ENCODE measurements at regions not wholly inside any gene's neighbourhood (a gene's known extent, or its start where the extent isn't known, plus 50 kb on each side); places are given as distances from the start of the nearest gene placed in this dataset.

DNA sequence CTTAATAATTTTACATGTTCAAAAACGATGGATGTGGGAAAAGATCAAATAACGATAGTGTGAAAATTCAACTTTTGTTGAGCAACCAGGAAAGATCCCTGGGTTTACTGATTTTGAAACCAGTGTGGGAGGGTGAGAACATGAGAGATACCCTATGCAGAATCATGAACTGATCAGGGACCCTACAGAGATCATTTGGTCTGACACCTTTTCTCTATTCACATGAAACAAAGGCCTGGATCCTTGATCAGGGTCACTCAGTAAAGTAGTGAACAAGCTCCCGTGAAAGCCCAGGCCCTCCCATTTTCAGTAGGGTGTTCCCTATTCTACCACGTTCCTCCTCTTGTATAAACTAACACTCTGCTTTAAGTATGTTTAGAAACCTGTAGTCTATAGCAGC lies 60.5 kb upstream of the DUSP22 start:
- Histone ChIP-seq H3K4me2 (ENCODE audit: low read length) (no peak overlapping the region), H4K20me1 (ENCODE audit: insufficient read depth) (no peaks in the 10 kb centered on the region), H3K27me3 (ENCODE audit: insufficient read depth, low read depth, low read length) (no peaks in the 10 kb centered on the region), H3K4me3 (ENCODE audit: low read length) (no peak overlapping the region), H3K36me3 (ENCODE audit: insufficient read depth, low read length) (no peaks in the 10 kb centered on the region), H3K9ac (ENCODE audit: low read length) (no peak overlapping the region), H3K79me2 (replicated peaks; ENCODE audit: insufficient read depth, low read length) (no peaks in the 10 kb centered on the region), H3K9me2 (ENCODE audit: insufficient read depth, low read length) (no peaks in the 10 kb centered on the region), H3K27ac (ENCODE audit: low read length) (no peak overlapping the region), H2AFZ (ENCODE audit: low read depth, low read length) (no peak overlapping the region), H3F3A (ENCODE audit: insufficient read depth, low read length, poor library complexity, severe bottlenecking) (no peaks in the 10 kb centered on the region), H3K9me3 (ENCODE audit: low read length) (no peaks in the 10 kb centered on the region)
- TF ChIP-seq EP300 (conservative IDR thresholded peaks at IDR 0.05; ENCODE audit: poor library complexity, severe bottlenecking) (no peak), POLR2AphosphoS5 (IDR thresholded peaks at IDR 0.05) (no peak), RAD21 (conservative IDR thresholded peaks at IDR 0.05) (no peak), TAF1 (IDR thresholded peaks at IDR 0.05; ENCODE audit: low read depth) (no peak), MXI1 (conservative IDR thresholded peaks at IDR 0.05; ENCODE audit: poor library complexity, severe bottlenecking) (no peak), EZH2 (IDR thresholded peaks at IDR 0.05; ENCODE audit: borderline replicate concordance, insufficient read depth, low read length, poor library complexity, severe bottlenecking) (no peak), SMC3 (conservative IDR thresholded peaks at IDR 0.05; ENCODE audit: poor library complexity) (no peak)
- TF ChIP-seq, protein P1, sequence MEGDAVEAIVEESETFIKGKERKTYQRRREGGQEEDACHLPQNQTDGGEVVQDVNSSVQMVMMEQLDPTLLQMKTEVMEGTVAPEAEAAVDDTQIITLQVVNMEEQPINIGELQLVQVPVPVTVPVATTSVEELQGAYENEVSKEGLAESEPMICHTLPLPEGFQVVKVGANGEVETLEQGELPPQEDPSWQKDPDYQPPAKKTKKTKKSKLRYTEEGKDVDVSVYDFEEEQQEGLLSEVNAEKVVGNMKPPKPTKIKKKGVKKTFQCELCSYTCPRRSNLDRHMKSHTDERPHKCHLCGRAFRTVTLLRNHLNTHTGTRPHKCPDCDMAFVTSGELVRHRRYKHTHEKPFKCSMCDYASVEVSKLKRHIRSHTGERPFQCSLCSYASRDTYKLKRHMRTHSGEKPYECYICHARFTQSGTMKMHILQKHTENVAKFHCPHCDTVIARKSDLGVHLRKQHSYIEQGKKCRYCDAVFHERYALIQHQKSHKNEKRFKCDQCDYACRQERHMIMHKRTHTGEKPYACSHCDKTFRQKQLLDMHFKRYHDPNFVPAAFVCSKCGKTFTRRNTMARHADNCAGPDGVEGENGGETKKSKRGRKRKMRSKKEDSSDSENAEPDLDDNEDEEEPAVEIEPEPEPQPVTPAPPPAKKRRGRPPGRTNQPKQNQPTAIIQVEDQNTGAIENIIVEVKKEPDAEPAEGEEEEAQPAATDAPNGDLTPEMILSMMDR (IDR thresholded peaks at IDR 0.05; ENCODE audit: poor library complexity, severe bottlenecking): no peak
- TF ChIP-seq, protein P2, sequence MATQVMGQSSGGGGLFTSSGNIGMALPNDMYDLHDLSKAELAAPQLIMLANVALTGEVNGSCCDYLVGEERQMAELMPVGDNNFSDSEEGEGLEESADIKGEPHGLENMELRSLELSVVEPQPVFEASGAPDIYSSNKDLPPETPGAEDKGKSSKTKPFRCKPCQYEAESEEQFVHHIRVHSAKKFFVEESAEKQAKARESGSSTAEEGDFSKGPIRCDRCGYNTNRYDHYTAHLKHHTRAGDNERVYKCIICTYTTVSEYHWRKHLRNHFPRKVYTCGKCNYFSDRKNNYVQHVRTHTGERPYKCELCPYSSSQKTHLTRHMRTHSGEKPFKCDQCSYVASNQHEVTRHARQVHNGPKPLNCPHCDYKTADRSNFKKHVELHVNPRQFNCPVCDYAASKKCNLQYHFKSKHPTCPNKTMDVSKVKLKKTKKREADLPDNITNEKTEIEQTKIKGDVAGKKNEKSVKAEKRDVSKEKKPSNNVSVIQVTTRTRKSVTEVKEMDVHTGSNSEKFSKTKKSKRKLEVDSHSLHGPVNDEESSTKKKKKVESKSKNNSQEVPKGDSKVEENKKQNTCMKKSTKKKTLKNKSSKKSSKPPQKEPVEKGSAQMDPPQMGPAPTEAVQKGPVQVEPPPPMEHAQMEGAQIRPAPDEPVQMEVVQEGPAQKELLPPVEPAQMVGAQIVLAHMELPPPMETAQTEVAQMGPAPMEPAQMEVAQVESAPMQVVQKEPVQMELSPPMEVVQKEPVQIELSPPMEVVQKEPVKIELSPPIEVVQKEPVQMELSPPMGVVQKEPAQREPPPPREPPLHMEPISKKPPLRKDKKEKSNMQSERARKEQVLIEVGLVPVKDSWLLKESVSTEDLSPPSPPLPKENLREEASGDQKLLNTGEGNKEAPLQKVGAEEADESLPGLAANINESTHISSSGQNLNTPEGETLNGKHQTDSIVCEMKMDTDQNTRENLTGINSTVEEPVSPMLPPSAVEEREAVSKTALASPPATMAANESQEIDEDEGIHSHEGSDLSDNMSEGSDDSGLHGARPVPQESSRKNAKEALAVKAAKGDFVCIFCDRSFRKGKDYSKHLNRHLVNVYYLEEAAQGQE (IDR thresholded peaks at IDR 0.05; ENCODE audit: borderline replicate concordance): no peak

DNA sequence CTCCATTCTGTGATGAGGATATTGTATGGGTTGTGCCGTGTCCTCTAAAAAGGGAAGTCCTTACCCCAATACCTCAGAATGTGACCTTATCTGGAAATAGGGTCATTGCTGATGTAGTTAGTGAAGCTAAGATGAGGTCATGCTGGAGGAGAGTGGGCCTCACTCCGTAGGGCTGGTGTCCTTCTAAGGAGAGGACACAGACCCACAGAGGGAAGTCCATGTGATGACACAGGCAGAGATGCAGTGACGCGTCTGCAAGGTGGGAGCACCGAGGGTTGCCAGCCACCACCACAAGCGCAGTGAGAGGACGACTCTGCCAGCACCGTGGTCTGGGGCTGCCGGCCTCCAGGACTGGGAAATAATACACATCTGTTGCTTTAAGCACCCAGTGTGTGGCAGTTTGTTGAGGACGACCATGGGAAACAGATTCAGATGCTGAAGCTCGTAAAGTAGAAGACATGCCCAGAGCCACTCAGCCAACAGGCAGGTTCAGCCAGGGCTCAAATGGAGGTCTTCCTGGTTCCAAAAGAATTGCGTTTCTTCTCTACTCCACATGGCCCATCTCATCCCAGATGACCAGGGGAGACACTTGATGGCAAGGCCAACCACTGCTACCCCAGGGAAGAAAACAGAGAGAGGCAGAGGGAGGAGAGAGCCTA lies 59.2 kb upstream of the DUSP22 start:
- Histone ChIP-seq H3F3A (ENCODE audit: insufficient read depth, low read length, poor library complexity, severe bottlenecking) (no peaks in the 10 kb centered on the region), H3K27me3 (ENCODE audit: insufficient read depth, low read depth, low read length) (no peaks in the 10 kb centered on the region), H3K36me3 (ENCODE audit: insufficient read depth, low read length) (no peaks in the 10 kb centered on the region), H3K27ac (ENCODE audit: low read length) (no peak overlapping the region), H3K4me2 (ENCODE audit: low read length) (no peak overlapping the region), H3K9me2 (ENCODE audit: insufficient read depth, low read length) (no peaks in the 10 kb centered on the region), H4K20me1 (ENCODE audit: insufficient read depth) (no peaks in the 10 kb centered on the region), H2AFZ (ENCODE audit: low read depth, low read length) (no peak overlapping the region), H3K9ac (ENCODE audit: low read length) (no peak overlapping the region), H3K9me3 (ENCODE audit: low read length) (no peaks in the 10 kb centered on the region), H3K79me2 (replicated peaks; ENCODE audit: insufficient read depth, low read length) (no peaks in the 10 kb centered on the region), H3K4me3 (ENCODE audit: low read length) (no peak overlapping the region)
- TF ChIP-seq RAD21 (conservative IDR thresholded peaks at IDR 0.05) (no peak), SMC3 (conservative IDR thresholded peaks at IDR 0.05; ENCODE audit: poor library complexity) (no peak), EZH2 (IDR thresholded peaks at IDR 0.05; ENCODE audit: borderline replicate concordance, insufficient read depth, low read length, poor library complexity, severe bottlenecking) (no peak), MXI1 (conservative IDR thresholded peaks at IDR 0.05; ENCODE audit: poor library complexity, severe bottlenecking) (no peak), POLR2AphosphoS5 (IDR thresholded peaks at IDR 0.05) (no peak), TAF1 (IDR thresholded peaks at IDR 0.05; ENCODE audit: low read depth) (no peak), EP300 (conservative IDR thresholded peaks at IDR 0.05; ENCODE audit: poor library complexity, severe bottlenecking) (no peak)
- TF ChIP-seq, protein P2 (IDR thresholded peaks at IDR 0.05; ENCODE audit: borderline replicate concordance): no peak
- TF ChIP-seq, protein P1 (IDR thresholded peaks at IDR 0.05; ENCODE audit: poor library complexity, severe bottlenecking): no peak

All from neural cell (in vitro differentiated cells).